Brain microvascular endothelial cell (primary cell): ENCODE measurements at regions not wholly inside any gene's neighbourhood (a gene's known extent, or its start where the extent isn't known, plus 50 kb on each side); places are given as distances from the start of the nearest gene placed in this dataset.

Source experiments
- DNase-seq: peaks from one replicate; pipeline ENCODE4 v3.0.0-alpha.2; 2020
- H3K27ac ChIP-seq: fragments of 250-450 bp; sonication (Bioruptor Pico); 2 replicates; pipeline ENCODE4 v1.5.1; 2020; ENCODE audit warnings: mild to moderate bottlenecking, moderate library complexity
- H3K27me3 ChIP-seq: fragments of 250-450 bp; sonication (Bioruptor Pico); replicated peaks from 2 replicates; pipeline ENCODE4 v1.5.1; 2020; ENCODE audit warnings: mild to moderate bottlenecking
- H3K36me3 ChIP-seq: fragments of 250-450 bp; sonication (Bioruptor Pico); replicated peaks from 2 replicates; pipeline ENCODE4 v1.5.1; 2020; ENCODE audit warnings: mild to moderate bottlenecking
- H3K4me3 ChIP-seq: 2 replicates; pipeline ENCODE4 v1.5.1; 2011; ENCODE audit warnings: low read depth, mild to moderate bottlenecking, control low read depth, low read length, moderate library complexity
- in situ Hi-C: cut with HindIII; loops from 2 replicates; pipeline ENCODE4 v1.10.0; 2017; ENCODE audit warnings: low sequenced_read_pairs, low pct_ligation_motif_present
- TF ChIP-seq, protein P1 (sequence below): IDR thresholded peaks from 2 replicates; pipeline ENCODE4 v1.5.1; 2011; ENCODE audit warnings: low read depth, mild to moderate bottlenecking, moderate library complexity, low read length, control low read depth, inconsistent platforms; ENCODE audit errors: missing control alignments

GRCh38 chr13:36552334-36552733, 120.0 kb downstream of the CCNA1 start:
- Histone ChIP-seq H3K27ac (no peak overlapping the region), H3K27me3 (no peaks in the 10 kb centered on the region), H3K36me3 (no peaks in the 10 kb centered on the region), H3K4me3 (no peak overlapping the region)
- in situ Hi-C loops, result no loop called here
- no peak for DNase-seq
- TF ChIP-seq, protein P1, sequence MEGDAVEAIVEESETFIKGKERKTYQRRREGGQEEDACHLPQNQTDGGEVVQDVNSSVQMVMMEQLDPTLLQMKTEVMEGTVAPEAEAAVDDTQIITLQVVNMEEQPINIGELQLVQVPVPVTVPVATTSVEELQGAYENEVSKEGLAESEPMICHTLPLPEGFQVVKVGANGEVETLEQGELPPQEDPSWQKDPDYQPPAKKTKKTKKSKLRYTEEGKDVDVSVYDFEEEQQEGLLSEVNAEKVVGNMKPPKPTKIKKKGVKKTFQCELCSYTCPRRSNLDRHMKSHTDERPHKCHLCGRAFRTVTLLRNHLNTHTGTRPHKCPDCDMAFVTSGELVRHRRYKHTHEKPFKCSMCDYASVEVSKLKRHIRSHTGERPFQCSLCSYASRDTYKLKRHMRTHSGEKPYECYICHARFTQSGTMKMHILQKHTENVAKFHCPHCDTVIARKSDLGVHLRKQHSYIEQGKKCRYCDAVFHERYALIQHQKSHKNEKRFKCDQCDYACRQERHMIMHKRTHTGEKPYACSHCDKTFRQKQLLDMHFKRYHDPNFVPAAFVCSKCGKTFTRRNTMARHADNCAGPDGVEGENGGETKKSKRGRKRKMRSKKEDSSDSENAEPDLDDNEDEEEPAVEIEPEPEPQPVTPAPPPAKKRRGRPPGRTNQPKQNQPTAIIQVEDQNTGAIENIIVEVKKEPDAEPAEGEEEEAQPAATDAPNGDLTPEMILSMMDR, result no peak

GRCh38 chr13:36553491-36553890, 120.3 kb upstream of the SERTM1 start:
- Histone ChIP-seq H3K4me3 (no peak overlapping the region), H3K36me3 (no peaks in the 10 kb centered on the region), H3K27ac (no peak overlapping the region), H3K27me3 (no peaks in the 10 kb centered on the region)
- TF ChIP-seq, protein P1, result no peak
- in situ Hi-C loops, result no loop called here
- no peak for DNase-seq

- in situ Hi-C loops, result no loop called here
- DNase-seq, result no peak
- H3K27me3 ChIP-seq, result no peaks in the 10 kb centered on the region
- no peak overlapping the region for H3K4me3 ChIP-seq
- TF ChIP-seq, protein P1, result no peak
- H3K27ac ChIP-seq, result no peak overlapping the region
- H3K36me3 ChIP-seq, result no peaks in the 10 kb centered on the region
Measured at GRCh38 chr13:36555151-36555986, 118.5 kb upstream of the SERTM1 start.

DNA sequence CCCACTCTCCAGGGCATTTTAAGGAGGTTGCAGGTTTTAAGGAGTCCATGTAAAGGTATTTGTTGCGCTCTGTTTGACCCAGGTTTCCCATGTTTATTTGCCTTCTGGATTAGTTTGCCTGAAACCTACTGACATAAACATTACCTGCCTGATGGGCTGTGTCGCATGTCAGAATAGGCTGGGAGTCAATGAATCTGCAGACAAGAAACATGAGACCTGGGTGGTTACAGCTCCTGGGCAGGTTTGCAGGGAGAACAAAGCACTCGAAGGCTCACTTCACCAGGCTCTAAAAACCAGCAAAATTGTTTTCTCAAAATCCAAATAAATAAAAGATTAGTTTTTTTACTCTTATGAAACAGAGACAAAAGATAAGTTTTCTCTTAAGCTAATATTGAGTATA, 114.4 kb upstream of the SERTM1 start:
- no peaks in the 10 kb centered on the region for H3K36me3 ChIP-seq
- H3K27ac ChIP-seq, result no peak overlapping the region
- no peaks in the 10 kb centered on the region for H3K27me3 ChIP-seq
- H3K4me3 ChIP-seq, result no peak overlapping the region
- in situ Hi-C loops, result no loop called here
- TF ChIP-seq, protein P1, result no peak
- no peak for DNase-seq

- H3K4me3 ChIP-seq, result no peak overlapping the region
- in situ Hi-C loops, result no loop called here
- H3K27ac ChIP-seq, result no peak overlapping the region
- H3K27me3 ChIP-seq, result no peaks in the 10 kb centered on the region
- no peaks in the 10 kb centered on the region for H3K36me3 ChIP-seq
- DNase-seq, result no peak
- TF ChIP-seq, protein P1, result no peak
Measured at GRCh38 chr13:36567485-36567884, 106.3 kb upstream of the SERTM1 start.

DNA sequence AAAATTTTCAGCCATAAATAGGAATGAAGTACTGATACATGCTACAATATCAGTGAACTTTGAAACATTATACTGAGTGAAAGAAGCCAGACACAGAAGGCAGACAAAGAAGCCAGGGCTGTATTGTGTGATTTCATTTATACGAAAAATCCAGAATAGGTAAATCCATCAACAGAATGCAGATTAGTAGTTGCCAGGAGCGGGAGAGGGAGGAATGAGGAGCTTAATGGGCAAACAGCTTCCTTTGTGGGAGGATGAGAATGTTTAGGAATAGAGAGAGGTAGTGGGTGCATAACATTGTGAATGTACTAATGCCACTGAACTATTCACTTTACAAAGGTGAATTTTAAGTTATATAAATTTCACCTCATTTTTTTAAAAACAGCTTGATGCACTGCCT, 103.3 kb upstream of the SERTM1 start:
- in situ Hi-C loops, result no loop called here

More for the DNA sequence above, 103.3 kb upstream of the SERTM1 start:
- Histone ChIP-seq H3K36me3 (no peaks in the 10 kb centered on the region), H3K27ac (no peak overlapping the region), H3K4me3 (no peak overlapping the region), H3K27me3 (no peaks in the 10 kb centered on the region)
- TF ChIP-seq, protein P1, result no peak
- DNase-seq, result no peak
